GF-D8 (cell line): ENCODE measurements at regions not wholly inside any gene's neighbourhood (a gene's known extent, or its start where the extent isn't known, plus 50 kb on each side); places are given as distances from the start of the nearest gene placed in this dataset.

ENCODE experiments used
- DNase-seq: peaks from one replicate; lab custom pipeline; 2025; lab: John Stamatoyannopoulos, UW

DNA sequence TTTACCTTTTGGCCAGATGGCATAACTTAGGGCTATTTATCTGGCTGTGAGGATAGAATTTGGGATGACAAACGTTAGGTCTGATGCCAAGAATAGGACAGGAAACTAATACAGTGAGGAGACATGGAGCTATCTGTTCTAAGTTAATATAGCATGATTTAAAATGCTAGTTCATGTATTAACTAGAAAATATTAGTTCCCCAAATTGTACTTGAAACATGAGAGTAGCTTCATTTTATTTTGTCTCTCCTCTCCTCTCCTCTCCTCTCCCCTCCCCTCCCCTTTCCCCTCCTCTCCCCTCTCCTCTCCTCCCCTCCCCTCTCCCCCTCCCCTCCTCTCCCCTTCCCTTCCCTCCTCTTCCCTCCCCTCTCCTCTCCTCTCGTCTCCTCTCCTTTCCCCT, 101.1 kb upstream of the MYO16 start:
- no peak for DNase-seq

DNA sequence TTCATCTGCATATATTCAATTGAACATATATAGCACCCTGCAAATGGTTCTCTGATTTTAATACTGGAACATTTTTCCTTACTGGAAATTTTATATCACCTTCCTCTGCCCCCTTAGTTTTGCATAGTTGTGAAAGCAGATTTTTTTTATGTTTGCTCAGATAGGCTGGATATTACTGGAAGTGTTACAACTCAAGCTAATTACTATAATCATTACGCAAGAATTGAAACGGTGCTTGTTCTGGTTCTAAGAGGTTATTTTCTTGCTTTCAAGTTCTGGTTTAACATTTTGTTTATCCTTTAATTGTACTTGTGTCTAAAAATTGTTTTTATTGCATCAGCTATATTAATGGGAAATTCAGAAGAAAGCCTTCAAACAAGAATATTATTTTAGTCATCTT, 95.6 kb upstream of the MYO16 start:
- DNase-seq = no peak

DNA sequence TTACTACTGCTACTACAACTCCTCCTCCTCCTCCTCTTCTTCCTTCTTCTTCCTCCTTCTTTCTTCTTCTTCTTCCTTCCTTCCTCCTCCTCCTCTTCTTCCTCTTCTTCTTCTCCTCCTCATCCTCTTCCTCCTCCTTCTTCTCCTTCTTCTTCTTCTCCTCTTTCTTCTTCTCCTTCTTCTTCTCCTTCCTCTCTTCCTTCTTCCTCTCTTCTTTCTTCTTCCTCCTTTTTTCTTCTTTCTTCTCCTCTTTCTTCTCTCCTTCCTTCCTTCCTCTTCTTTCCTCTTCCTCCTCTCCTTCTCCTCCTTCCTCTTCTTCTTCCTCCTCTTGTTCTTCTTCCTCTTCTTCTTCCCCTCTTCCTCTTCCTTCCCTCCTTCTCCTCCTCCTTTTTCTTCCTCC, 94.7 kb upstream of the MYO16 start:
- DNase-seq = no peak

DNA sequence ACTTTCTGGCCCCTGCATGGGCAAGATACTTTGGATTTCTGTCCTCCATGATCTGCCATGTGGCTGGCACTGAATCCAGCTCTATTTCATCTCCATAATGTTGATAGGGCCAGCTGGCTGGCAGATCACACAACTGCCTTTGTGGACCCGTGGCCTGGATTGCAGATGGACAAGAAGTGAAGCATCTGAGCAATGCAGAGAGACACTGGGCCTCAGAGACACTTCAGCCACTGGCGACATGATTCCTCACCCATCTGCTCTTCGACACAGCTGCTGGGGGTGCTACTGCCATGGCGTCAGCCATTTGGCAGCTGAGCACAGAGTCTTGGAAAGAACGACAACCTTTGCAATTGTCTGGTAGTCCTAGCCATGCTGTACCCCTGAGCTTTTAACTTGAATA, 79.5 kb upstream of the MYO16 start:
- DNase-seq = no peak

DNA sequence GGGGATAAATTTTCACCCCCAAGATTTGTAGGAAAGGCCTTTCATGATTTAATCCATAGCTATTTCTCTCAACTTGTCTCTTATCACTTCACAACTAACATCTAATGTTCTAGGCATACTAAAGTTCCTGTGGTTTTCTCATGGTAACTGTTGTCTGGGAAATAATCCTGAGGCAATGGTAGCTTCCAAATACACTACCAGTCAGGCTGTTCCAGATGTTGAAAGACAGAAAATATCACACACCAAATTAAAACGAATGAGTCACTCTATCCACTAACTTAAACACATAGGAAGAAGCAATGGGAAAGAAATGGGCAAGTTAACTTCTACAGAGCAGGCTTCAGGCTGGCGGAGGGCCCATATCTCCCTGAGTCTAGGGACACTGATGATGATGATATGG, 77.7 kb upstream of the MYO16 start:
- no peak for DNase-seq

DNA sequence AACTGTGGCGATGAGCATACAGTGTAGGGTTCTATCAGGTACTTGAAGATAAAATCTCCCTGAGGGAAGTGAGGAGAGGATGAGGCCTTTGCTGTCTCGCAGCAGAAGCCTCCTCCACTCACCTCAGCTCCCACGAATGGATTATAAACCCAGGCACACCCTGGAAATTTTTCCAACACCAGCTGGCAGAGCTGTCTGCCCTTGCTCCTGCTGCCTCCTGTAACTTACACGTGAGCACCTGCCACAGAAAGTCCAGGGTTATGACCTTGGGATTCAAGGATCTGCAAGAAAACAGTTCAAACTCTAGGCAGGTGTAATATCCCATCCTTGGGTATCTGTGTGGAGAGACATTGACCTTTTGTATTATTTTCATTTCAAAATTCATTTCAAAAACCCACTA, 70.9 kb upstream of the MYO16 start:
- no peak for DNase-seq

DNA sequence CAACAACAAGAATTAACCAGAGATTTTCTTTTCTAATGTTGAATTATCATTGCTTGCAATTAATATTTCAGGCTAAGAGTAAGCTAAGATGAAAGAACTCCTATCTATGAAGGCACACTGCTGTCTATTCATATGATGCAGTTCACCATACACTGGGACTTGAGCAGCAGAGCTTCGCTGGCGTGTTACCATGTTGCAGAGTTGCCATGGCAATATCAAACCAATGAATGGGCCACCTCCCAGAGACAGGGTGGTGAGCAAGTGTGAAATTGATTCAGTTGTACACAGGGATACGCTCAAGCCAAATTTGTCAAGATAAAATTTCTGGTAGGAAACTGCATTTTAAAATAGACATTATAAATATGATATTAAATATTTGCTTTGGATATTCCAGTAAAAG, 69.3 kb upstream of the MYO16 start:
- no peak for DNase-seq

DNA sequence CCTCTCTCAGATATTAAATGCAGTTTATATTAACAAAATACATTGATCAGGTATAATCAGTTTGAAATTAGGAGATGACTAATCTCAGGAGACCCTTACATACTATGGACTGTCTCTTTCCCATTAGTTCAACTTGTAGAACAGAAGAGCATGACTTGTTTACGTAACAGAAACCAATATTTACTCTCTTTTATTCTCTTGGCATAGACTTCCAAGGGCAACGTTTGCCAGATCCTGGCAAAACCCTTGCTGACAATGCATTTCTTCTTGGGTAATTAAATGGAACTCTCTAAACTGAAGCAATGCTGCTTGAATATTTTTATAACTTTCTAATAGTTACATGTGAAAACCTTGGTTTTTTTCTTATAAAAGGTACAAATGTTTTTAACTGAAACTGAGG, 68.3 kb upstream of the MYO16 start:
- no peak for DNase-seq

DNA sequence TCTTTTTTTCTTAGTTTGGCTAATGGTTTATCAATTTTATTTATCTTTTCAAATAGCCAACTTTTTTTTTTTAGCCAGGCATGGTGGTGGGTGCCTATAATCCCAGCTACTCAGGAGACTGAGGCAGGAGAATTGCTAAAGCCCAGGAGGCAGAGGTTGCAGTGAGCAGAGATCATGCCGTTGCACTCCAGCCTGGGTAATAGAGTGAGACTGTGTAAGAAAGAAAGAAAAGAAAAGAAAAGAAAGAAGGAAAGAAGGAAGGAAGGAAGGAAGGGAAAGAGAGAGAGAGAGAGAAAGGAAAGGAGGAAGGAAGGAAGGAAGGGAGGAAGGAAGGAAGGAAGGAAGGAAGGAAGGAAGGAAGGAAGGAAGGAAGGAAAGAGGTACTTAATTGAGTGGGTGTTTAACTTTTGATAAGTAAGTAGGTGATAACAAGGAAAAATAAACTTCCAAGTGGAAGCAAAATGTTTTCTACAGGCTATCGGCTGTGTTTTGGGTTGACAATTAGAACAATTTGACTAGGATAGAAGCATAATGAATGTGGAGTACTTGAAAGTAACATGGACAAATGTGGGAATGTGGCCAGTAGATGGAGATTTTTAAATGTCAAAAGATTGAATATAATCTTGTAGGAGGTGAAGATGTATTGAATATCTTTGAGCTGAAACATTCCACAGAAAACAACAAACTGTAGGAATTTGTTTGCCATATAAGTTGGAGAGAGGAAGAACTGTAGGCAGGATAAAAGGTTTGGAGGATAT, 62.8 kb upstream of the MYO16 start:
- DNase-seq = no peak

DNA sequence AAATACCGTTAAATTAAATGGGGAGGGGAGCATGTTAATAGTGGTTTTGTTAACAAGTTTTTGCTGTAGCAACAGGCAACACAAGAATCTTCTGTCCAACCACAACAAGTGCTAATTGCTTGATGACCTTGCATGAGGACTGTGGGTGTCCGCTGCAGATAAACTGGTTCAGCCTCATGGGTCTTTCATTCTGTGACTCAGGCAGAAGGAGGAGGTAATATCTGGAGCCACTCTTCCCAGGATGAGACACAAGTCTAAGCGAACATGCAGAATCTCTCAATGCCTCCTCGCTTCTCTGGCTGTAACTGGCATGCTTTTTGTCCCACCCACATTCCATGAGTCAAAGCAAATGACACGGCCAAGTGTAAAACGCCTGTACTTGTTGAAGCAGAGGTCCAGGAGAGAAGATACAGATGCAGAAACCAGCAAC, 56.6 kb upstream of the MYO16 start:
- DNase-seq = no peak

DNA sequence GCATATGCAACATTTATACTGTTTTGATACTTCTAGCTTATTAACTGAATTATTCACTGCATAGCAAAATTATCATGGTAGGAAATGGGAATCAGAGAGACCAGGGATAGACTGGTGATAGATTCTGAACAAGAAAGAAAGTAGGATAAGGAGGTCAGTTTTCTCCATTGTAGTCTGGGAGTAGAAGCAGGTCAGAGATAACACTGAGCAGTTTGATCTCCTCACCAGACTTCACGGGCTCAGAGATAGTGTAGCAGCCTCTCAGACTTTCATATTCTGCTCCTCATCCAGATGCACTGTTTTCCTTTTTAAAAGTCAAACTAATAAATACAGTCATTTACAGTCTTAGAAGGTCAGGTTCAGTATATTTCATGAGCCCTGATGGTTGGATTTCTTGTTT, 56.0 kb upstream of the MYO16 start:
- DNase-seq = no peak

DNA sequence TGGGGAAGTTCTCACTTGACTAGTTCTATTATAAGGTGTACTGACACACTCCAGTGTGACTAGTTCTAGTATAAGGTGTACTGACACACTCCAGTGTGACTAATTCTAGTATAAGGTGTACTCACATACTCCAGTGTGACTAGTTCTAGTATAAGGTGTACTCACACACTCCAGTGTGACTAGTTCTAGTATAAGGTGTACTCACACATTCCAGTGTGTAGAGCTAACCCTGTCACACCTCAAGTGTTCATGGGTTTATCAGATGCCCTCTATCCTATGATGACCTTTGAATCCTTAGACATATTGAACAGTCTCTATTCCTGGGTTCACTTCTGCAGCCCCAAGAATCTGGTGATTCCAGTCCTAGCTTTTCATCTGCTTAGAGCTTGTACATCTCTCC, 54.6 kb upstream of the MYO16 start:
- no peak for DNase-seq

DNA sequence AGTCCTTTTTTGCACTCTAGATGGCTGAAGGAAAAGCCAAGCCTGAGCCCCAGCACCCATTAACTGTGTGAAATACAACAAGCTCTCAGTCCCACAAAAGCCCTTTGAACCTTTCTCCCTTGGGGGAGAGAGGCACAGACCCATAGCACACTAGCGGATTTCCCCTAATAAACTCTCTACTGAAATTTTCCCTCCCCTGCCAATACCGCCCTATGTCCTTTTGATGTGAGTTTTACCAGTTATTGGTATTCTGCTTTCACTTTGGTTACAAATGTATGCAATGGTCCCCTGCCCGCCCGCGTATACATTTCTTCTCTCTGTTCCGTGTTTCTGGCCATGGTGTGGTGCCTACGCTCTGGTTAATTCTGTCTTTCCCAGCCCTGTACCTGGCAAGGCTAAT, 54.0 kb upstream of the MYO16 start:
- DNase-seq = no peak
